ENCODE measurements at regions not wholly inside any gene's neighbourhood (a gene's known extent, or its start where the extent isn't known, plus 50 kb on each side); places are given as distances from the start of the nearest gene placed in this dataset.

DNA sequence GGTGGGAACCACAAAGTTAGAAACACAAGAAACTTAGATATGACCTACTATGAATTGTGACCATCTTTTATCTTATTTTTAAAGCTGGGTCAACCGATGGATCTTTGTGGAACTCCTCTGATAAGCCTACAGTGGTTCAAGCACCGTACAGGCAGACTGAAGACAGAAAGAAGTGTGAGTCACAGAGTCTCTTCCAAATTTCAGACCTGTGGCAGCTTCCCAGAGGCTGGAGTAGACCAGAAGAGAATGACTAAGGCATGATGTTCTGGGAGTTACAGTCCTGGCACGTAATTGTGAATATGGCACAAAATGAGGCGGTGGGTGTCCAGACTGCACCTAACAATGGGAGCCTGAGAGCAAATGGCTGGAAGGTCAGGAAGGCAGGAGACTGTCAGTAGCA lies 70.0 kb downstream of the LMO4 start:
- Histone ChIP-seq H3K36me3 (no peaks in the 10 kb centered on the region), H3K4me1 (peaks cover 0 to 8% (median 0%) of the 10 kb centered on the region in 6 donors), H3K27ac (no peak overlapping the region), H3K27me3 (replicated peaks in 1 of 7) (no peaks in the 10 kb centered on the region), H3K9me3 (no peaks in the 10 kb centered on the region), H3K4me3 (no peak overlapping the region)
- DNase-seq = no peak
- intact Hi-C loops (cut with DNase I; ENCODE audit: low total_unique reads) = no loop called here
- 90 to 95% (median 94%) methylated on average over 4 of the region's 4 CpGs for WGBS, 5 donors
- no peak for TF ChIP-seq CTCF (IDR thresholded peaks at IDR 0.05 in 8 of 11, conservative IDR thresholded peaks at IDR 0.05 in 3 of 11)
- TF ChIP-seq POLR2AphosphoS5 (IDR thresholded peaks at IDR 0.05) = no peak
- TF ChIP-seq POLR2A (IDR thresholded peaks at IDR 0.05) = no peak

GRCh38 chr1:87399264-87399663 lies 70.6 kb downstream of the LMO4 start:
- DNase-seq = no peak
- intact Hi-C loops (cut with DNase I; ENCODE audit: low total_unique reads) = no loop called here
- peaks cover 0 to 8% (median 0%) of the 10 kb centered on the region in 6 donors for H3K4me1 ChIP-seq
- H3K27ac ChIP-seq = no peak overlapping the region
- no peaks in the 10 kb centered on the region for H3K27me3 ChIP-seq (replicated peaks in 1 of 7)
- no peaks in the 10 kb centered on the region for H3K36me3 ChIP-seq
- WGBS, 5 donors = 84 to 96% (median 93%) methylated on average over 2 of the region's 2 CpGs
- no peak overlapping the region for H3K4me3 ChIP-seq
- no peaks in the 10 kb centered on the region for H3K9me3 ChIP-seq
- TF ChIP-seq POLR2A (IDR thresholded peaks at IDR 0.05) = no peak

- intact Hi-C loops (cut with DNase I; ENCODE audit: low total_unique reads) = no loop called here
- no peak for DNase-seq
- H3K4me1 ChIP-seq = peaks cover 0 to 8% (median 0%) of the 10 kb centered on the region in 6 donors
- H3K4me3 ChIP-seq = no peak overlapping the region
- H3K9me3 ChIP-seq = no peaks in the 10 kb centered on the region
- no peaks in the 10 kb centered on the region for H3K36me3 ChIP-seq
- no peaks in the 10 kb centered on the region for H3K27me3 ChIP-seq (replicated peaks in 1 of 7)
- 58 to 82% (median 61%) methylated on average over 4 of the region's 4 CpGs for WGBS, 5 donors
- no peak for TF ChIP-seq POLR2AphosphoS5 (IDR thresholded peaks at IDR 0.05)
- TF ChIP-seq POLR2A (IDR thresholded peaks at IDR 0.05) = no peak
- no peak for TF ChIP-seq CTCF (IDR thresholded peaks at IDR 0.05 in 8 of 11, conservative IDR thresholded peaks at IDR 0.05 in 3 of 11)
- H3K27ac ChIP-seq = no peak overlapping the region
Measured at GRCh38 chr1:87399701-87400100, 71.0 kb downstream of the LMO4 start.

GRCh38 chr1:87400813-87401212 lies 72.1 kb downstream of the LMO4 start:
- H3K4me3 ChIP-seq = no peak overlapping the region
- H3K4me1 ChIP-seq = peaks cover 0 to 8% (median 0%) of the 10 kb centered on the region in 6 donors
- TF ChIP-seq POLR2A (IDR thresholded peaks at IDR 0.05) = no peak
- TF ChIP-seq POLR2AphosphoS5 (IDR thresholded peaks at IDR 0.05) = no peak
- no peak for TF ChIP-seq CTCF (IDR thresholded peaks at IDR 0.05 in 8 of 11, conservative IDR thresholded peaks at IDR 0.05 in 3 of 11)
- intact Hi-C loops (cut with DNase I; ENCODE audit: low total_unique reads) = no loop called here
- no peak for DNase-seq
- 90 to 100% (median 96%) methylated on average over 1 of the region's 1 CpG for WGBS, 5 donors
- H3K9me3 ChIP-seq = no peaks in the 10 kb centered on the region
- H3K36me3 ChIP-seq = no peaks in the 10 kb centered on the region
- no peaks in the 10 kb centered on the region for H3K27me3 ChIP-seq (replicated peaks in 1 of 7)
- H3K27ac ChIP-seq = no peak overlapping the region
